ENCODE measurements at regions not wholly inside any gene's neighbourhood (a gene's known extent, or its start where the extent isn't known, plus 50 kb on each side); places are given as distances from the start of the nearest gene placed in this dataset.

DNA sequence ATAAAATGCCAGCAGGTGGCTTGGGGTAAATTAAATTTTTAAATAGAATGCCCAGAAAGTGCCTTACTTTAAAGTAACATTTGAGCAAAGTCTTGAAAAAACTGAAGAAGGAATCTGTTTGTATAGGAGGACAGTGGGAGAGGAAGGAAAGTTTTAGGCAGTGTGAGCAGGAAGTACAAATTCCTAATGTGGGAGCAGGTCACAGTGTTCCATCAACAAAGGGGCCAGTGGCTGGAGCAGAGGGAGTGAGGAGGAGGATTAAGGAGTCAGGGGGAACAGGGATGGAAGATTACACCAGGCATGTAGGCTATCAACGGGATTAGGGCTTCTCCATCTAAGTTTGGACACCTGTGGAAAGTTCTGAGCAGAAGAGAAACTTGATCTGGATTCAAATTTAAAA is 439.2 kb upstream of the REG3G start:
- TF ChIP-seq, protein P1, sequence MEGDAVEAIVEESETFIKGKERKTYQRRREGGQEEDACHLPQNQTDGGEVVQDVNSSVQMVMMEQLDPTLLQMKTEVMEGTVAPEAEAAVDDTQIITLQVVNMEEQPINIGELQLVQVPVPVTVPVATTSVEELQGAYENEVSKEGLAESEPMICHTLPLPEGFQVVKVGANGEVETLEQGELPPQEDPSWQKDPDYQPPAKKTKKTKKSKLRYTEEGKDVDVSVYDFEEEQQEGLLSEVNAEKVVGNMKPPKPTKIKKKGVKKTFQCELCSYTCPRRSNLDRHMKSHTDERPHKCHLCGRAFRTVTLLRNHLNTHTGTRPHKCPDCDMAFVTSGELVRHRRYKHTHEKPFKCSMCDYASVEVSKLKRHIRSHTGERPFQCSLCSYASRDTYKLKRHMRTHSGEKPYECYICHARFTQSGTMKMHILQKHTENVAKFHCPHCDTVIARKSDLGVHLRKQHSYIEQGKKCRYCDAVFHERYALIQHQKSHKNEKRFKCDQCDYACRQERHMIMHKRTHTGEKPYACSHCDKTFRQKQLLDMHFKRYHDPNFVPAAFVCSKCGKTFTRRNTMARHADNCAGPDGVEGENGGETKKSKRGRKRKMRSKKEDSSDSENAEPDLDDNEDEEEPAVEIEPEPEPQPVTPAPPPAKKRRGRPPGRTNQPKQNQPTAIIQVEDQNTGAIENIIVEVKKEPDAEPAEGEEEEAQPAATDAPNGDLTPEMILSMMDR (IDR thresholded peaks at IDR 0.05; ENCODE audit: insufficient read depth, low read length) = no peak
- no peak for TF ChIP-seq GABPA (IDR thresholded peaks at IDR 0.05; ENCODE audit: low read depth)
- TF ChIP-seq SPI1 (IDR thresholded peaks at IDR 0.05; ENCODE audit: borderline replicate concordance, low read depth) = no peak
- TF ChIP-seq POLR2AphosphoS5 (IDR thresholded peaks at IDR 0.05; ENCODE audit: low read depth) = no peak
- no peak for DNase-seq (ENCODE audit: low read depth in 1 of 2, low spot score in 1 of 2)
- no peak overlapping the region for H3K27ac ChIP-seq (replicated peaks)
- H3K4me3 ChIP-seq (replicated peaks; ENCODE audit: insufficient read depth, low read length) = no peak overlapping the region
- H3K27me3 ChIP-seq (ENCODE audit: insufficient read depth, poor library complexity, severe bottlenecking) = no peaks in the 10 kb centered on the region

DNA sequence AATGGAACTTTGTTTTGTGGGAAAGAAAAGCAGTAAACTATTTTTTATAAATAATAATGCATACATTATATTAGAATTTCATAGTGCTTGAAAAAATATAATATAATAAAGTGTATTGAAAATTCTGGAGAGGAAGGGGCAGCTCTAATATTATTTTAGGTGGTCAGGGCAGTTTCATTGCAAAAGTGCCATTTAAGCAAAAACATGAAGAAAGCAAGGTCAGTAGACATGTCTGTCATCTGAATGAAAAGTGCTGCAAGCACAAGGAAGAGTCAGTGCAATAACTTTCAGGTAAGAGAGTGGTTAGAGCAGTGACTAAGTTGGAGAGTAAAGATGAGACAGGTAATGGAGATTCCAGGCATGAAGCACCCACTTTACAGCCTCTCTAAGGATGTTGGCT is 435.6 kb upstream of the REG3G start:
- H3K27me3 ChIP-seq (ENCODE audit: insufficient read depth, poor library complexity, severe bottlenecking) = no peaks in the 10 kb centered on the region
- no peak for DNase-seq (ENCODE audit: low read depth in 1 of 2, low spot score in 1 of 2)
- no peak overlapping the region for H3K27ac ChIP-seq (replicated peaks)
- H3K4me3 ChIP-seq (replicated peaks; ENCODE audit: insufficient read depth, low read length) = no peak overlapping the region
- no peak for TF ChIP-seq POLR2AphosphoS5 (IDR thresholded peaks at IDR 0.05; ENCODE audit: low read depth)
- TF ChIP-seq SPI1 (IDR thresholded peaks at IDR 0.05; ENCODE audit: borderline replicate concordance, low read depth) = no peak
- TF ChIP-seq, protein P1 (IDR thresholded peaks at IDR 0.05; ENCODE audit: insufficient read depth, low read length) = no peak
- no peak for TF ChIP-seq GABPA (IDR thresholded peaks at IDR 0.05; ENCODE audit: low read depth)
- TF ChIP-seq, protein P2, sequence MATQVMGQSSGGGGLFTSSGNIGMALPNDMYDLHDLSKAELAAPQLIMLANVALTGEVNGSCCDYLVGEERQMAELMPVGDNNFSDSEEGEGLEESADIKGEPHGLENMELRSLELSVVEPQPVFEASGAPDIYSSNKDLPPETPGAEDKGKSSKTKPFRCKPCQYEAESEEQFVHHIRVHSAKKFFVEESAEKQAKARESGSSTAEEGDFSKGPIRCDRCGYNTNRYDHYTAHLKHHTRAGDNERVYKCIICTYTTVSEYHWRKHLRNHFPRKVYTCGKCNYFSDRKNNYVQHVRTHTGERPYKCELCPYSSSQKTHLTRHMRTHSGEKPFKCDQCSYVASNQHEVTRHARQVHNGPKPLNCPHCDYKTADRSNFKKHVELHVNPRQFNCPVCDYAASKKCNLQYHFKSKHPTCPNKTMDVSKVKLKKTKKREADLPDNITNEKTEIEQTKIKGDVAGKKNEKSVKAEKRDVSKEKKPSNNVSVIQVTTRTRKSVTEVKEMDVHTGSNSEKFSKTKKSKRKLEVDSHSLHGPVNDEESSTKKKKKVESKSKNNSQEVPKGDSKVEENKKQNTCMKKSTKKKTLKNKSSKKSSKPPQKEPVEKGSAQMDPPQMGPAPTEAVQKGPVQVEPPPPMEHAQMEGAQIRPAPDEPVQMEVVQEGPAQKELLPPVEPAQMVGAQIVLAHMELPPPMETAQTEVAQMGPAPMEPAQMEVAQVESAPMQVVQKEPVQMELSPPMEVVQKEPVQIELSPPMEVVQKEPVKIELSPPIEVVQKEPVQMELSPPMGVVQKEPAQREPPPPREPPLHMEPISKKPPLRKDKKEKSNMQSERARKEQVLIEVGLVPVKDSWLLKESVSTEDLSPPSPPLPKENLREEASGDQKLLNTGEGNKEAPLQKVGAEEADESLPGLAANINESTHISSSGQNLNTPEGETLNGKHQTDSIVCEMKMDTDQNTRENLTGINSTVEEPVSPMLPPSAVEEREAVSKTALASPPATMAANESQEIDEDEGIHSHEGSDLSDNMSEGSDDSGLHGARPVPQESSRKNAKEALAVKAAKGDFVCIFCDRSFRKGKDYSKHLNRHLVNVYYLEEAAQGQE (IDR thresholded peaks at IDR 0.05; ENCODE audit: insufficient replicate concordance, low read depth) = no peak

DNA sequence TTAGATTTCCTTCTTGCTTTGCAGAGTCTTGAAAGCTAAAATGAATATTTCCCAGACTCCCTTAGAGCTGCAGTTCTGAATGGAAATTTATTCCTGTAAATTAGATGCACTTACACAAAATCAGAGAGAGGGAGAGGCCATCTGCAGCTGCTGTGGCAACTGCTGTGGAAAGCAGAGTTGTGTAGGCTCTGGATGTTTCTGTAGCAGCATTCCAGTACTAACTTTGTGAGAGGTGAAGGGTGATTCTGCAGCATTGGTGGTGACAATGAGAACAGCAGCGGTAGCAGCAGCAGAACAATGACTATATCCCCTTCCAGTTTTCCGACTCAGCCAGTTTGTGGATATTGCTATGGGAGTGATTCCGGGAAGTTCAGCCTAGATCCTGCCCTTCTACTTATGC is 433.0 kb upstream of the REG3G start:
- H3K27ac ChIP-seq (replicated peaks) = no peak overlapping the region
- DNase-seq (ENCODE audit: low read depth in 1 of 2, low spot score in 1 of 2) = no peak
- no peak overlapping the region for H3K4me3 ChIP-seq (replicated peaks; ENCODE audit: insufficient read depth, low read length)
- H3K27me3 ChIP-seq (ENCODE audit: insufficient read depth, poor library complexity, severe bottlenecking) = no peaks in the 10 kb centered on the region
- no peak for TF ChIP-seq SPI1 (IDR thresholded peaks at IDR 0.05; ENCODE audit: borderline replicate concordance, low read depth)
- TF ChIP-seq, protein P1 (IDR thresholded peaks at IDR 0.05; ENCODE audit: insufficient read depth, low read length) = no peak
- no peak for TF ChIP-seq POLR2AphosphoS5 (IDR thresholded peaks at IDR 0.05; ENCODE audit: low read depth)
- TF ChIP-seq, protein P2 (IDR thresholded peaks at IDR 0.05; ENCODE audit: insufficient replicate concordance, low read depth) = no peak
- TF ChIP-seq GABPA (IDR thresholded peaks at IDR 0.05; ENCODE audit: low read depth) = no peak

DNA sequence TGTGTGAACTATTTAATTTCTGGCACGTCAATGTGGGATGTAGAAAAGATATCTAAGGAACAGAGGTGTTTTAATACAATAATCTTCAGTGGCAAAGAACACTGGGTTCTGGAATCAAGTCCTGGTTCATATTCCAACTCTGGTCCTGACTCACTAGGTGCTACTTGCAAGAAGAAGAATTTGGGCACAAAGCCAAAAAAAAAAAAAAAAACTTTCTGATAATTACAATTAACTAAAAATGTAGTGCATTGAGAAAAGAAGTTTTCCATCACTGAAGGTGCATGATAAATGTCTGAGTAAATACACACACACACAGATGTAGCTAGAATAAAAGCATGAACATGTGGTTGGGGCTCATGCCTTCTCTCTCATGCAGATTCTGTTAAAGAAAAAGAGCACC is 424.4 kb upstream of the REG3G start:
- Histone ChIP-seq H3K4me3 (replicated peaks; ENCODE audit: insufficient read depth, low read length) (no peak overlapping the region), H3K27me3 (ENCODE audit: insufficient read depth, poor library complexity, severe bottlenecking) (no peaks in the 10 kb centered on the region), H3K27ac (replicated peaks) (no peak overlapping the region)
- TF ChIP-seq, protein P1 (IDR thresholded peaks at IDR 0.05; ENCODE audit: insufficient read depth, low read length) = no peak
- TF ChIP-seq, protein P2 (IDR thresholded peaks at IDR 0.05; ENCODE audit: insufficient replicate concordance, low read depth) = no peak
- TF ChIP-seq GABPA (IDR thresholded peaks at IDR 0.05; ENCODE audit: low read depth) = no peak
- no peak for TF ChIP-seq SPI1 (IDR thresholded peaks at IDR 0.05; ENCODE audit: borderline replicate concordance, low read depth)
- no peak for TF ChIP-seq POLR2AphosphoS5 (IDR thresholded peaks at IDR 0.05; ENCODE audit: low read depth)
- no peak for DNase-seq (ENCODE audit: low read depth in 1 of 2, low spot score in 1 of 2)
